ENCODE measurements at regions not wholly inside any gene's neighbourhood (a gene's known extent, or its start where the extent isn't known, plus 50 kb on each side); places are given as distances from the start of the nearest gene placed in this dataset.

GRCh38 chrX:88865634-88866033, 118.6 kb downstream of the CPXCR1 start:
- Histone ChIP-seq H3K56ac (ENCODE audit: extremely low read depth, insufficient read depth, low read length) (no peak overlapping the region), H3K79me1 (ENCODE audit: low read depth in 1 of 2, low read length in 2 of 2) (no peaks in the 10 kb centered on the region), H3K18ac (ENCODE audit: low read depth, low read length) (no peak overlapping the region), H2BK15ac (ENCODE audit: low read depth, low read length) (no peak overlapping the region), H2AFZ (replicated peaks; ENCODE audit: low read length, poor library complexity) (no peak overlapping the region), H3K36me3 (ENCODE audit: control insufficient read depth, insufficient read depth, low read length) (no peaks in the 10 kb centered on the region), H3K4ac (ENCODE audit: low read depth, low read length) (no peak overlapping the region), H3K27ac (ENCODE audit: insufficient read depth, low read length) (no peak overlapping the region), H3K23ac (ENCODE audit: low read depth, low read length) (no peak overlapping the region), H4K20me1 (ENCODE audit: insufficient read depth, low read length) (no peaks in the 10 kb centered on the region), H4K91ac (ENCODE audit: insufficient read depth, low read depth, low read length) (no peak overlapping the region), H2AK5ac (ENCODE audit: low read depth, low read length) (no peak overlapping the region), H2BK120ac (ENCODE audit: low read depth, low read length) (no peak overlapping the region), H4K8ac (ENCODE audit: low read depth in 2 of 2, low read length in 2 of 2) (no peak overlapping the region), H2BK20ac (ENCODE audit: low read depth, low read length) (no peak overlapping the region), H3K4me2 (ENCODE audit: low read depth, low read length) (no peak overlapping the region), H3K9me1 (ENCODE audit: insufficient read depth, low read length) (no peaks in the 10 kb centered on the region), H2AK9ac (replicated peaks; ENCODE audit: low read depth, low read length, poor library complexity) (no peak overlapping the region), H3K4me1 (ENCODE audit: control insufficient read depth, insufficient read depth, low read length) (no peaks in the 10 kb centered on the region), H4K5ac (ENCODE audit: low read depth, low read length) (no peak overlapping the region), H2BK5ac (ENCODE audit: low read depth, low read length, poor library complexity, severe bottlenecking) (no peak overlapping the region), H3K4me3 (ENCODE audit: insufficient read depth, low read depth, low read length) (no peak overlapping the region), H3K27me3 (ENCODE audit: control insufficient read depth, insufficient read depth, low read length) (no peaks in the 10 kb centered on the region), H3K14ac (replicated peaks; ENCODE audit: low read depth, low read length) (no peak overlapping the region), H3K9ac (ENCODE audit: low read depth, low read length) (no peak overlapping the region), H3K9me3 (ENCODE audit: control insufficient read depth, insufficient read depth, low read length) (no peaks in the 10 kb centered on the region)
- dilution Hi-C loops (cut with HindIII; ENCODE audit: low sequenced_read_pairs, unreplicated experiment) (no loop called here), intact Hi-C loops (cut with micrococcal nuclease) (no loop called here), in situ Hi-C loops (cut with MboI; ENCODE audit: low sequenced_read_pairs) (no loop called here)
- WGBS, 2 experiments (ENCODE audit: extremely low coverage in 2 of 2, insufficient read length in 1 of 2) = no CpG with 5 or more reads among the region's 6 CpGs
- BruUV-seq (replicated peaks) = no TSS peak
- ChIA-PET CTCF (no interaction called here), POLR2A (ENCODE audit: unreplicated experiment) (no interaction called here)
- no peak for ATAC-seq (ENCODE audit: low read depth)
- TF ChIP-seq RAD21 (IDR thresholded peaks at IDR 0.05; ENCODE audit: low read length) = no peak
- TF ChIP-seq POLR2A (IDR thresholded peaks at IDR 0.05; ENCODE audit: low read depth, low read length) = no peak
- no peak for TF ChIP-seq CHD1 (IDR thresholded peaks at IDR 0.05; ENCODE audit: low read depth, low read length)
- no peak for DNase-seq
